IMR-90 (cell line): ENCODE measurements at regions not wholly inside any gene's neighbourhood (a gene's known extent, or its start where the extent isn't known, plus 50 kb on each side); places are given as distances from the start of the nearest gene placed in this dataset.

Experiments
- BHLHE40 ChIP-seq: fragments of 150-350 bp; IDR thresholded peaks from 2 replicates; pipeline ENCODE4 v1.6.1; 2016; ENCODE audit warnings: mild to moderate bottlenecking, low read depth, low read length
- CEBPB ChIP-seq: IDR thresholded peaks from 2 replicates; pipeline ENCODE4 v1.6.1; 2012; ENCODE audit warnings: low read depth, low read length, improper control_type of control experiment
- CTCF ChIP-seq: conservative IDR thresholded peaks from 2 replicates; pipeline ENCODE4 v1.5.1; 2012; ENCODE audit warnings: mild to moderate bottlenecking, low read depth, low read length, improper control_type of control experiment
- FOS ChIP-seq: fragments of 150-350 bp; IDR thresholded peaks from 2 replicates; pipeline ENCODE4 v1.6.1; 2016; ENCODE audit warnings: low read depth, low read length
- MAZ ChIP-seq: IDR thresholded peaks from 2 replicates; pipeline ENCODE4 v1.6.1; 2012; ENCODE audit warnings: low read depth, mild to moderate bottlenecking, low read length, improper control_type of control experiment, moderate library complexity, borderline replicate concordance
- POLR2A ChIP-seq: IDR thresholded peaks from 2 replicates; pipeline ENCODE4 v1.6.1; 2012; ENCODE audit warnings: mild to moderate bottlenecking, low read depth, low read length
- RAD21 ChIP-seq: IDR thresholded peaks from 2 replicates; pipeline ENCODE4 v1.6.1; 2012; ENCODE audit warnings: low read length, improper control_type of control experiment
- RCOR1 ChIP-seq: IDR thresholded peaks from 2 replicates; pipeline ENCODE4 v1.6.1; 2012; ENCODE audit warnings: mild to moderate bottlenecking, low read length, improper control_type of control experiment; ENCODE audit not compliant: insufficient replicate concordance
- RFX5 ChIP-seq: IDR thresholded peaks from 2 replicates; pipeline ENCODE4 v1.8.0; 2012; ENCODE audit warnings: low read depth, mild to moderate bottlenecking, low read length, moderate library complexity
- SMC3 ChIP-seq: fragments of 150-350 bp; IDR thresholded peaks from 2 replicates; pipeline ENCODE4 v1.6.1; 2016; ENCODE audit warnings: low read depth, mild to moderate bottlenecking, antibody characterized with exemption, low read length, moderate library complexity
- USF2 ChIP-seq: fragments of 150-350 bp; IDR thresholded peaks from 2 replicates; pipeline ENCODE4 v1.6.1; 2017; ENCODE audit warnings: mild to moderate bottlenecking, antibody characterized with exemption, low read length, low read depth
- TF ChIP-seq, protein P1 (sequence below): fragments of 150-350 bp; IDR thresholded peaks from 2 replicates; pipeline ENCODE4 v1.6.1; 2016; ENCODE audit warnings: low read depth, mild to moderate bottlenecking, low read length, moderate library complexity, borderline replicate concordance

DNA sequence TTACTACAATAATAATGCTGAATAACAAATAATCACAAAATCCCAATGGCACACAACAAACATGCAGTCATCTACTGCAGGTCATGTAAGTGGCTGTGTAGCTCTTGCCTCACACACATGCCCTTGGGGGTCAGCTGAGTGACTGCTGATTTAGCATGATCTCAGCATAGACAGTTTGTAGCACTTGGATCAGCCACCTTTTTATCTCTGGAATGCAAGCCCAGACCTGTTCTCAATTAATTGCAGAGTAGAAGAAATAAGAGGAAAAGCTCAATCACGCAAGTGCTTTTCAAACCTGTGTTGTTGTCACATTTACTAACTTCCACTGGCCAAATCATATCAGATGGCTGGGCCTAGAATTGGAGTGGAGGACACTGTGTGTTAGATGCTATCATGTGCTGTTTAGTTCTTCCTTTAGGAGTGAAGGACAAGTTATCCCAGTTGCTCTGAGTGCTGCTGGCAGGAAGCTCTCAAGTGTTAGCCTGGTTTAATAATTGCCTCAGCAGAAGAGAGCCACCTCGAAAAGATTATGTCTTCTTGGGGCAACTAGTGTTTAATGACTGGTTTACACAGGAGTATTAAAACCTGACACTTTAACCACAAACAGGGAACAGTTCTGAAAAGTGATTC is 128.3 kb upstream of the EPHA5 start:
- TF ChIP-seq CTCF (no peak), BHLHE40 (no peak), RAD21 (no peak), POLR2A (no peak), SMC3 (no peak), FOS (no peak), RCOR1 (no peak), RFX5 (no peak), CEBPB (no peak), USF2 (no peak), MAZ (no peak)
- TF ChIP-seq, protein P1, sequence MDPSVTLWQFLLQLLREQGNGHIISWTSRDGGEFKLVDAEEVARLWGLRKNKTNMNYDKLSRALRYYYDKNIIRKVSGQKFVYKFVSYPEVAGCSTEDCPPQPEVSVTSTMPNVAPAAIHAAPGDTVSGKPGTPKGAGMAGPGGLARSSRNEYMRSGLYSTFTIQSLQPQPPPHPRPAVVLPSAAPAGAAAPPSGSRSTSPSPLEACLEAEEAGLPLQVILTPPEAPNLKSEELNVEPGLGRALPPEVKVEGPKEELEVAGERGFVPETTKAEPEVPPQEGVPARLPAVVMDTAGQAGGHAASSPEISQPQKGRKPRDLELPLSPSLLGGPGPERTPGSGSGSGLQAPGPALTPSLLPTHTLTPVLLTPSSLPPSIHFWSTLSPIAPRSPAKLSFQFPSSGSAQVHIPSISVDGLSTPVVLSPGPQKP, result no peak
